Vagina (tissue), 2 donors: ENCODE measurements at regions not wholly inside any gene's neighbourhood (a gene's known extent, or its start where the extent isn't known, plus 50 kb on each side); places are given as distances from the start of the nearest gene placed in this dataset.

Source experiments
- DNase-seq, 2 donors: peaks; one replicate each; pipeline ENCODE4 v3.0.0-alpha.2; 2017; ENCODE audit errors: extremely low spot score in 2 of 2
- H3K27ac ChIP-seq: fragments of 200-600 bp; sonication (generic); one replicate; pipeline ENCODE4 v1.5.1; 2019
- H3K27me3 ChIP-seq: fragments of 200-600 bp; sonication (generic); one replicate; pipeline ENCODE4 v1.5.1; 2019
- H3K36me3 ChIP-seq, 2 donors: fragments of 200-600 bp; sonication (generic); one replicate each; pipeline ENCODE4 v1.5.1; 2017 to 2019
- H3K4me1 ChIP-seq: fragments of 200-600 bp; sonication (generic); one replicate; pipeline ENCODE4 v1.5.1; 2019
- H3K4me3 ChIP-seq, 2 donors: fragments of 200-600 bp; sonication (generic); 1 replicate in 1 of 2; 2 replicates in 1 of 2; pipeline ENCODE4 v1.5.1; 2016 to 2019
- H3K9me3 ChIP-seq: fragments of 200-600 bp; sonication (generic); one replicate; pipeline ENCODE4 v1.5.1; 2019
- CTCF ChIP-seq, 3 experiments: fragments of 450-650 bp in 2 of 3; fragments of 200-600 bp in 1 of 3; sonication (generic) in 1 of 3; IDR thresholded peaks; one replicate each; pipeline ENCODE4 v1.5.1; 2017 to 2019; ENCODE audit warnings: antibody characterized with exemption in 3 of 3, mild to moderate bottlenecking in 2 of 3, moderate library complexity in 2 of 3
- POLR2A ChIP-seq, 2 donors: fragments of 450-650 bp; IDR thresholded peaks; one replicate each; pipeline ENCODE4 v1.6.1; 2017; ENCODE audit warnings: antibody characterized with exemption in 2 of 2, mild to moderate bottlenecking in 2 of 2, moderate library complexity in 2 of 2
- POLR2AphosphoS5 ChIP-seq, 2 donors: sonication (generic); formaldehyde crosslinking; IDR thresholded peaks; one replicate each; pipeline ENCODE4 v1.9.0; 2017; ENCODE audit warnings: antibody characterized with exemption in 2 of 2, mild to moderate bottlenecking in 2 of 2, low read depth in 1 of 2; ENCODE audit not compliant: insufficient read depth in 1 of 2
- intact Hi-C: fragments of 100-400 bp; cut with DNase I; formaldehyde crosslinking; loops from one replicate; pipeline ENCODE4 v1.15.1; 2023

DNA sequence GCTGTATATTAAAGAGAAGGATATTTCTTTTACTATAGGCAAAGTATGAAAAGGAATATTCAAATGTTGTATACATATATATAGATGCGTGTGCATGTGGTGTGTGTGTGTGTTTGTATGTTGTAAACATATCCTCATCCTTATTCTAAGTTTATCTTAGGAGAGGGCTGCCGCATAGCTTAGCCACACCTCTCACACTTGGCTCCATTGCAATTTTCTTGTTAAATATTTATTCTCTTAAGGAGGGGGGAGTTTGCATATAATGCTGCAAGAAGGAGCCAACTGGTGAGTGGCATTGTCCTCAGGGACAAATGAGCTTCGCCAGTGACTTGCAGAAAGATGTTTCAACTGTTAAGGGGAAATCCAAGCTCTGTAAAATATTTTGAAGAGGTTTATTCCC is 360.1 kb upstream of the RND3 start:
- no peaks in the 10 kb centered on the region for H3K9me3 ChIP-seq
- TF ChIP-seq CTCF (IDR thresholded peaks at IDR 0.05), result no peak
- TF ChIP-seq POLR2A (IDR thresholded peaks at IDR 0.05), result no peak
- TF ChIP-seq POLR2AphosphoS5 (IDR thresholded peaks at IDR 0.05; ENCODE audit: insufficient read depth in 1 of 2, low read depth in 1 of 2), result no peak
- DNase-seq, result no peak

GRCh38 chr2:150846691-150847090 is 359.2 kb upstream of the RND3 start:
- H3K9me3 ChIP-seq, result no peaks in the 10 kb centered on the region
- intact Hi-C loops, result no loop called here
- no peaks in the 10 kb centered on the region for H3K4me1 ChIP-seq
- TF ChIP-seq POLR2A (IDR thresholded peaks at IDR 0.05) (no peak), CTCF (IDR thresholded peaks at IDR 0.05) (no peak), POLR2AphosphoS5 (IDR thresholded peaks at IDR 0.05; ENCODE audit: insufficient read depth in 1 of 2, low read depth in 1 of 2) (no peak)
- H3K36me3 ChIP-seq, result no peaks in the 10 kb centered on the region
- no peak for DNase-seq
- H3K27ac ChIP-seq, result no peak overlapping the region
- no peaks in the 10 kb centered on the region for H3K27me3 ChIP-seq
- no peak overlapping the region for H3K4me3 ChIP-seq

More for the DNA sequence above, 360.1 kb upstream of the RND3 start:
- Histone ChIP-seq H3K4me3 (no peak overlapping the region), H3K27ac (no peak overlapping the region), H3K27me3 (no peaks in the 10 kb centered on the region), H3K36me3 (no peaks in the 10 kb centered on the region), H3K4me1 (no peaks in the 10 kb centered on the region)
- intact Hi-C loops, result no loop called here

DNA sequence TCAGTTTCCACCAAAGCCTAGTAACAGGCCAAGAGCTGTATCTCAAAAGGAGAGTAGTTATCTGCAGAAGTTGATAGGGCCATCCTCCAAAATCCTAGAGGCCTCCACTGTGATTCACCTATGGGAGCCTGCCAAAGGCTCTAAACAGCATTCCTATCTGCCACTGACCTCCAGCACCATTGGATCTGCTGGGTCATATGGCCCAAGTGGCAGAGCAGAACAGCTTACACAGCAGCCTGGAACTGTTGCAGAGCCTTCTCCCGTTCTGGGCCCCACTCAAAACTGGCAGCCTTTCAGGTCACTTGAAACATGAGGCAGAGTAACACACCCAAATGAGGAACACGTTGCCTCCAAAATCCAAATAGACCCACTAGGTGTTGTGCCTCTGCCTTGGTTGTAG is 345.2 kb upstream of the RND3 start:
- H3K27ac ChIP-seq, result no peak overlapping the region
- H3K9me3 ChIP-seq, result no peaks in the 10 kb centered on the region
- no peak for DNase-seq
- H3K27me3 ChIP-seq, result no peaks in the 10 kb centered on the region
- H3K36me3 ChIP-seq, result no peaks in the 10 kb centered on the region
- H3K4me1 ChIP-seq, result no peaks in the 10 kb centered on the region
- H3K4me3 ChIP-seq, result no peak overlapping the region
- no peak for TF ChIP-seq POLR2AphosphoS5 (IDR thresholded peaks at IDR 0.05; ENCODE audit: insufficient read depth in 1 of 2, low read depth in 1 of 2)
- no peak for TF ChIP-seq POLR2A (IDR thresholded peaks at IDR 0.05)
- TF ChIP-seq CTCF (IDR thresholded peaks at IDR 0.05), result no peak
- intact Hi-C loops, result no loop called here

DNA sequence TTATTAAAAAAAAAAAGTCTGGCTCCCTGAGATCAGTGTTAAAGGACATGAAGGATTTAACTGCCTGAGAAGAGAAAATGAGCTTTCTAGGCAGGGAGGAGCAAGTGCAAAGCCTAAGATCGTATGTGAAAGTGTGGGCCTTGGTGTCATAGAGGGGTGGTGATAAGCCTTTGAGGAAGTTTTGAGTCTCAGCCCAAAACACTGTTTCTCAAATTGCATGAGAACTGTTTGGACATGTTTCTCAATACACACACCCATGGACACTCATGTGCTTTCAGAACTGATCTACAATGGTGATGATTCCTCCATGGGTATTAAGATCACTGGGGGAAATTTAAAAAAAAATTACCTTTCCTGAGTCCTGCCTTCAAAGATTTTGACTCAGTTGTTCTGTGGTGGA is 336.7 kb upstream of the RND3 start:
- DNase-seq, result no peak
- intact Hi-C loops, result no loop called here
- no peaks in the 10 kb centered on the region for H3K36me3 ChIP-seq
- TF ChIP-seq CTCF (IDR thresholded peaks at IDR 0.05) (no peak), POLR2AphosphoS5 (IDR thresholded peaks at IDR 0.05; ENCODE audit: insufficient read depth in 1 of 2, low read depth in 1 of 2) (no peak), POLR2A (IDR thresholded peaks at IDR 0.05) (no peak)
- H3K27me3 ChIP-seq, result no peaks in the 10 kb centered on the region
- no peak overlapping the region for H3K4me3 ChIP-seq
- no peaks in the 10 kb centered on the region for H3K4me1 ChIP-seq
- no peak overlapping the region for H3K27ac ChIP-seq
- no peaks in the 10 kb centered on the region for H3K9me3 ChIP-seq

DNA sequence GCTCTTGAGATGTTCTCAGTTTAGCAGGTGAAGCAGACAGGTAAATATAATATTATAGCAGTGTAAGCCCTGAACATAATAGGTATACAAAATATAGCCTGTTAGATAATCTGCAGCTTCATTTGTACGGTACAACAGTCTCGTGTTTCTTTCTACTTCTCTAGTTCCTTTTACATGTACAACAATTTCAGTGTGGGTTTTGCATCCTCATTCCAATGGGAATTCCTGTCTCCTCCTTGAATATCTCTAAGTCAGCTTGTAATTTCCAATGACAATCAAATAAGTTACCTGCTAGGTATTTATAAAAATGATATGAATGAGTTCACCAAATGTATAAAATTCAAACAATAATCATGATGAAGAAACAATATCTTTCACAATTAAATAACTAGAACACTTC is 330.0 kb upstream of the RND3 start:
- Histone ChIP-seq H3K4me1 (no peaks in the 10 kb centered on the region), H3K4me3 (no peak overlapping the region), H3K27ac (no peak overlapping the region), H3K27me3 (no peaks in the 10 kb centered on the region), H3K9me3 (no peaks in the 10 kb centered on the region), H3K36me3 (no peaks in the 10 kb centered on the region)
- TF ChIP-seq POLR2A (IDR thresholded peaks at IDR 0.05) (no peak), POLR2AphosphoS5 (IDR thresholded peaks at IDR 0.05; ENCODE audit: insufficient read depth in 1 of 2, low read depth in 1 of 2) (no peak), CTCF (IDR thresholded peaks at IDR 0.05) (no peak)
- intact Hi-C loops, result no loop called here
- DNase-seq, result no peak
